ENCODE measurements at regions not wholly inside any gene's neighbourhood (a gene's known extent, or its start where the extent isn't known, plus 50 kb on each side); places are given as distances from the start of the nearest gene placed in this dataset.

DNA sequence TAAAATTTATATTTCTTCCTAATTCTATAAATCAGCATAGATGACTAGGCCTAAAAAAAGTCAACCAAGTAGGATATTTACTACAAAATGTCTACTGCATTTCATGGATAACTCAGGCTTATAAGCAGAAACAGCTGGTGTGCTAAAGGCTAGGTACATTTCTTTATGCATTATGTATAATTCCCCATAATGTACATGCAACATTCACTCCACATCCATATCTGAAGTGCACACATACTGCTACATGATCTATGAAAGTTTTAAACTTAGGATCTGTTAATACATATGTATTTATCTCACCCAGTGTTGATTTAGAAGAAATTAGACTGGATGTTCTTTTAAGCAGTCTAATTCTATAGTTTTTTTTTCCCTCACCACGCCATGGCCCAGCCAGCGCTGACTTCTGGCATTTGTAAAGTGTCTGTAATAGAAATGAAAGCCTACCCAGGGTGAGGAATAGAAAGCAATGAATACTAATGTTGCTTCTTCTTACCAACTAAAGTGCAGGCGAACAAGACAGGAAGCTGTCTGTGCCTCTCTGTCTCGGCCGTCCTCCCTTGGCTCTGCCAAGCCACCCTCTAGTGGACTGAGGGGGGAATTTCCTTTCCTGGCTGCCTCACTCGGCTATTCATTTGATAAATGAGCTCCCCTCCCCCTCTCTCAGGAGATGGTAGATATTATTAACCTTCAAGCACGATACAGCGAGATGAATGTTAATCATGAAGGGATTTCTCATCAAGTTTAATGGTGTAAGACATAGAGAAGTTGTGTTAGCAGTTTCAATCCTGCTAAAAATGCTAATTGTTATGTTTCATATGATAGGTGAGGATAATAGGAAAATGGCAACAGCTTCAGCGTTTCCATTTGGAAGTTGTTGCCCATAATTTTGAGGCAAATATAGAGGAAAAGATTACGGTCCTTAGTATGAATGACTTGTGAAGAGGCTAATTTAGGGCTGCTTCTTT, 384.5 kb downstream of the MTX2 start:
- DNase-seq: peak; percentile 13

DNA sequence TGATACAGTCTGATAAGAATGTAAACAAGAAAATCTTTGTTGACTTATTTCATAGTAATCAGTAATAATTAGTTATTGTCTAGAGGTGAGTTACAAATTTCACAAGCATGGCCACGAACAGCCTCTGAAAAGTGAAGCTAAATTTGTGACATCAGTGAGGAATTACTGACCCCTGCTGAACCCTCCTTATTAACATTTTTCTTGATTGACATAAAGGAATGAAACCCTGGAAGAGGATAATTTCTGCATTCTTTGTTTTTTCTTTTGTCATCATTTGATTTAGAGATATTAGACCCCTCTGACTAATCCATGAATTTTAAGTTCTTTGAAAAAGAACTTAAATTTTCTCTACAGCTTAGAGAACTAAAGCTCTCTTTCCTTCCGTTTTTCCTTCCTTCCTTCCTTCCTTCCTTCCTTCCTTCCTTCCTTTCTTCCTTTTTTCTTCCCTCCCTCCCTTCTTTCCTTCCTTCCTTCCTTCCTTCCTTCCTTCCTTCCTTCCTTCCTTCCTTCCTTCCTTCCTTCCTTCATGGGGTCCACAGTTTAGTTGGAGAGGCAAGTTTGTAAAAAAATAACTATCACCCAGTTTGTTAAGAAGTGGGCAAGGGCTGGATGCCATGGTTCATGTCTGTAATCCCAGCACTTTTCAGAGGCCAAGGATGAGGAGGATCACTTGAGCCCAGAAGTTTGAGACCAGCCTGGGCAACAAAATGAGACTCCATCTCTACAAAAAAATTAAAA, 387.0 kb downstream of the MTX2 start:
- DNase-seq: no peak

DNA sequence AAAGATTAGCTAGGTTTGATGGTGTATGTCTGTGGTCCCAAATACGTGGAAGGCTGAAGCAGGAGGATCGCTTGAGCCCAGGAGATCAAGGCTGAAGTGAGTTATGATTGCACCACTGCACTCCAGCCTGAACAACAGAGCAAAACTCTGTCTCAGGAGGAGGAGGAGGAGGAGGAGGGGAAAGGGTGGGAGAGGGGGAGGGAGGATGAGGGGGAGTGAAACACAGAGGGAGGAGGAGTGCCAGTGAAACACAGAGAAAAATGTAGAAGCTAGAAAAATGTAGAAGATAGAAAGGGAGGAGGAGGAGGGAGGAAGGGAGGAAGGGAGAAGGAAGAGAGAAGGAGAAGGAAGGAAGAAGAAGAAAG, 387.5 kb downstream of the MTX2 start:
- DNase-seq: no peak

DNA sequence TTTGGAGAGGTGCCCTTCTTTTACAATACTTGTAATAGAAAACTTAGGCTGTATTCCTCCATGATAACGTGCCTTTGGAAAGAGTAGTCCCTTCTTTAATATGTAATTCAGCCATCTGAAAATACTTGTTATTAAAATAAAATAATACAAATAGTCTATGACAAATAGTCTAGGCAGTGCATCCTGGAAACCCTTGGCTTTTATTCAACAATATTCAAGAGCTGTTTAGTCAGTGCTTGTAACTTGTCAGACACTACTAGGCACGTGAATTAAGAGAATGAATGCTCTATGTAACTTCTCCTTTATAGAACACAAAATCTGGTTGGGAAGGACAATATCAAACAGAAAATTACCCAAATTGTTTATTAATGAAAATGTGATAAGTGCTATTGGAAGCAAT, 388.2 kb downstream of the MTX2 start:
- DNase-seq: no peak

DNA sequence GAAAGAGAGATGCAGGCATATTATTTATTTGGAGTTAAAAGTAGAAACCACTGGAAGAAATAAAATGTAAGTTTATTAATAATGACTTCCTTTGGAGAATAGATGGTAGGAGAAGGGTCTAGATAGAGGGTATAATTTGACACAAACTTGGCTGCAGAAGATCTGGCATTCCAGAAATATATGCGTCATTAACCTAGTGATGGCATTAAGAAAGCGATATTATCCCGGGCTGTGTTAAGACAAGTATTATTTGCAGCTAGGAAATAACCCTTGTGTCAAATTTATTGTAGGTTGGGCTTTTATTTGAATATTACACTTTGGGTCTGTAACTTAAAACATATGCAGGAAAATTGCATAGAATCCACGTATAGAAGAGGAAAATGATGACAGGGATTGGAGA, 389.5 kb downstream of the MTX2 start:
- no peak for DNase-seq

DNA sequence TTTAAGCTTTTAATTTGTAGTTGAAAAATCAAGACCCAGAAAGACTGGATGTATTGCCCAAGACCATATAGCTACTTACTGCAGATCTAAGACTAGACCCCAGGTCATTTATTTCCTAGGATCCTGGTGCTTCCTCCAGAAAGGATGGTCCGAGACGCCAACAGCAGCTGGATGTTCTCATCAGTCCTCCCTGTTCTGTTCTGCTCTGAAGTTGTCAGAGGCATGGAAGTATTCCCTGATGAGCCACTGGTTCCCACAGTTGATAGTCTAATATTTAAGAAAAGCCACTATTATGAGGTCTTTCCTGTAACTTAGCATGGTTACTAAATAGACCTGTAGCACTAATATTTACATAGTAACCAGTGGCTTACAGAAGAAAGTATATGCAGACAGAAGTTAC, 393.5 kb downstream of the MTX2 start:
- no peak for DNase-seq

DNA sequence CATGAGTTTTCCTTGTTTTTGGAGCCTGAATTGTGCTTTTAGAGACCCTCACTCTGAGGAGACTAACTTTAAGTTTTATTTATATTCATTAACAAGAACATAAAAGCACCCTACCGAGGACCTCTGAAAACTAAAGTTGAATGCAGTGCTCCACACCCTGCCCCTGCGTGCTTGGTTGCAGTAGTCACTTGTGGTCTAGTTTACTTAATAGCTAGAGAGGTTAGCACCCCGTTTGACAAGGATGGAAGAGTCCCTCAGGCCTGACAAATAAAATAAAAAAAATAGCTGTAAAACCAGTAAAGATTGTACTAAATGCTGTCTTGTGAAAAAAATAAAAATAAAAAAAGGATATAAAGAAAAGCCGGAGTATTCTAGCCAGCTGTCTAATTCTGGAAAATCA, 395.2 kb downstream of the MTX2 start:
- no peak for DNase-seq

DNA sequence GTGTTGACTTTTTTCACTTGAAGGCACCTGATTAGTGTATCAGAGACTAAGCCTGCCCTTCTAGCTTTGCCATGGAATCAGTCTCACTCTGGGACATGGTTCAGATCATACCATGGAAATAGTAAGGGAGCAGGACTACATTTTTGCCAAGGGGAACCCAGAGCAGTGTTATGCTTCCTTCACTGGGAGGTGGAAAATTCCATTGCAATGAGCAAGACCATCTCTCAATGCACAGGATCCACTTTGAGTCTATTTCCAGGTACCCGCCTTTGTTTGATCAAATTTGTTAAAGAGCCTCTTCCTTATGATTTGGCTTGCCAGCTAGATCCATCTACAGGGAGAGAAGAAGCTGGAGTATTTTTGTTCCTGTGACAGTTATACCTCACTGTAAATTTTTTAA, 395.8 kb downstream of the MTX2 start:
- no peak for DNase-seq

DNA sequence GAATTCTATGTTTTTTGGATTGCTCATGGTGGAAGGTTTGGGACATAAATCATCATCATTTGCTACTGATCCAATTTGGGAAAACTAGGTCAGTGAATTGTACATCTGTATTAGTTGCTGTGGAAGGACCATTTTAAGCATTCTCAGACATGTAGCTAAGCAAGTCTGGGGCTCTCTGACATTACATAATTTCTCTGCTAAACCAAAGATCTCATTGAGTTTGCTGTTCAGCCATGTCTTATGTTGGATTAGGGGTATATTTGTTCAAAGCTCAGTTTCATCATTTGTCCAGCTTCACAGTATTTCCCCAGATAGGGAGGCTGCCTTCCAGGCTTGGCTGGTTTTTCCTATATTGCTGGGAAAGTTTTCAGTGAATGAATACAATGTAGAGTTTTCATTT, 399.7 kb downstream of the MTX2 start:
- DNase-seq: no peak

DNA sequence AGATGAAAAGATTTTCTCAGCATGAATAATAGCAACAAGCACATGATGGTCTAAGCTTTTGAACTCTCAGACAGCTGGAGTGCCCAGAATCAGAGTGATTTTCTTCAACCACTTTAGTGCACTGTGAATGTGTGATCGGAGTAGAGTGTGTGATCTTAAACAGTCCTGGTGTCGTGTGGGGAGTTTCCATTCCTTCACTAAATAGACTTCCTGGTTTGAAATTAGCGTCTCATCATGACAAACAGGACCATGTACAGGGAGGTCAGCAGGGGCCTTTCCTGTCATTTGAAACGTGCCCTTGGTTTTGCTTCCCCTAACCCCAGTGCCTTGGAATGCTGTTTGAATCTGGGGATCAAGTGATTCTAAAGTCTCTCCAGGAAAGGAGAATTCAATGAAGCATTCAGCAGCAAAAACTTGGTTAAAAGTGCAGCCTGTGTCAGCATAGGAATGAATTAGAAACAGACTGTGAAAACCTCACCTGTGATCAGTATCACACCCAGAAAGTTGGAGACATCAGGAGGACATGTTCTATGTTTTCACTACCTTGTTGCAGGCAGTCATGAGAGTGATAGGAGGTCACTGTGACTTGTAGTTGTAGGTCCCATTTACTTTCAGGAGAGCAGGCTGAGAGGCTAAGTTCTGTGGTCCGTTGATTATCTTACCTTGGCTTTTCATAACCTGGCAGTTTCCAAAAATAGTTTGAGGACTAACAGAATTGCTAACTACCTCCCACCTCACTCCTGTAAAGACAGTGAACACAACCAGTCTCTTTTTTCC, 400.3 kb downstream of the MTX2 start:
- no peak for DNase-seq

DNA sequence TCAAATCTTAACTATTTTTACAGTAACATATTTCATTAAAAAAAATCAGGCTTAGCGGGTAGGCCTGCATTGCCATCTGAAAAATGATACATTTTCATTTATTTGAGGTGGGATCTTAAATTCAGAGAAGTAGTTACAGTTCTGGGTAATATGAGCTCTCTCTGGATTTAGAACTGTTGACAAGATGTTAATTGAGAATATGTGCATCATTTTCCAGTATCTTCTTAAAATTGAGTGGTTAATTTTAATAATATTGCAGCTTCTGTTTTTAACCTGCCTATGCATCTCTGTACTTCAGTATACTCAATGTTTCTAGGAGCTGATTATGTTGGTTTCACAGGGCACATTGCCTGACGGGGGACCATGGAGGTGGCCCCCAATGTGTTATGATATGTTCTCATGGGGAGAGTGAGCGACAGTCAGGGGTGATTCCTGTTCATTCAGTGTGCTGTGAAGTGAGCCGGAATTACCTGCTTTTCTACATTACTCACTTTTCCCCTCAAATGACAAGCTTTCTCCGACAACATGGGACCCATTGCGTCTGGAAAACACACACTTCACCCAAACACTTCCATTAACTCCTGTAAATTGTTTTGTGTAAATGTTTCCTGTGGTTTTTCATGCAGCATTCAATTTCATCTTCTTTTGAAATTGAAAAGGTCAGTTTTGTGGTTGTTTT, 406.2 kb downstream of the MTX2 start:
- DNase-seq: no peak

DNA sequence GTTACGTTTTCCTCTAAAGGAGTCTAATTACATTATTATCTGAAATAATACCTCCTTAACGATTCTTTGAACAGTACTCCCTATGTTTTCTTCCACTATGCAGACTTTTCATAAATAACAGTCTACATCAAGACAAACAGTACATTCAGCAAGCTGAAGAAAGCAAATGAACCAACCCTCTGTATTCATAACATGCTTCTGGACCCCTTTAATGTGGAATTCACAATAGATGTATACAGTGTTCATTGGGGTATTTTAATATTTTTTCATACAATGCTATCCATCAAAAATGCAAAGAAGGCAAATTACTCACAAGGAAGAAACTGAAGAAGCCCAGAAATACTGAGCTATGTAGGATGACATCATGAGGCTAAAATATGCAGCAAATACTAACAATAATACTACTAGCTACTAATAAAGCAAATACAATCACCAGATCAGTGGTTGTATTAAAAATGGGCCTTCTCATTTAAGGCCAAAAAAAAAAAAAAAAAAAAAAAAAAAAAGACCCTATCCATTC, 408.6 kb downstream of the MTX2 start:
- DNase-seq: no peak

DNA sequence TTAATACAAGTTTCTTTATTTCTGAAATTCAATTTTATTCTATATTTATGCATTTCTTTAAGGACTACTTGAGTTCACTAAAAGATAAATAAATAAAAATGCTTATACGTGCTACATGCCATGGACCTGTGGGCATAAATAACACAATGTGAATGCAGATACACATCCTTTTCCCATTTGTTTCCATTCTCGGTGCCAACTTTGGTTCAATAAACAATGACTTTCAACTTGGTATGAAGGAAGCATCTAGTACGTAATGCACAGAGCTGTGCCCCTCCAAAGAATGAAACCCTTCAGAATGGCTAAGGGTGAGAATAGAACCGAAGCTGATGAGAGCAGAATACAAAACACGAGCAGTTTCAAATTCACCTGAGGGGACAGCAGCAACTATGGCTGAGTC, 409.3 kb downstream of the MTX2 start:
- no peak for DNase-seq

DNA sequence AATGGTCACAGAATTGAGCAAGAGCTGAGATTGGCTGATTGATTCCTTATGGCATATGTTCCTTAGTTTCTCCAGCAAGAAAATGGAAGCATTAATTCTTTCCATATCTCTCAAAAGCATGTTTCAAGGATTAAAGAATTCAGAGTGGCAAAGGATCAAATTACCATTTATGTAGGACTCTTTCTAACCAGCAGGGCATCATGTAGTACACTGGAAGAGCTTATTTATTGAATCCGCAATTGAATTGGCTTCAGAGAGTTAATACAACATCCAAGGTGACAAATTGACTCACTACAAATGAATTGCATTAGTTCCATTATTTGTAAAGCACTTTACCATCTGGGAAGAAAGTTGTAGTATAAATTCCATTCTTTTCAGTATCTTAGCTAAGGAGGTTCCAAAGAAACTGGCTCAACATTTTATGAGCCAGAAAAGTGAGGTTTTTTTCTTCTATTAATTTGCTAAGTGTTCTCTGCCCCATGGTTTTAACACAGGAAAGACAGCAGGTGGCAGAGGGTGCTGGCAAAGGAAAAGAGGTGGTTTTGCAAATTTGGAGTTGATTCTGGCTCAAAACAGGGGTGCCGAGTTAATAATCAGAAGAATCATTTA, 409.9 kb downstream of the MTX2 start:
- no peak for DNase-seq

DNA sequence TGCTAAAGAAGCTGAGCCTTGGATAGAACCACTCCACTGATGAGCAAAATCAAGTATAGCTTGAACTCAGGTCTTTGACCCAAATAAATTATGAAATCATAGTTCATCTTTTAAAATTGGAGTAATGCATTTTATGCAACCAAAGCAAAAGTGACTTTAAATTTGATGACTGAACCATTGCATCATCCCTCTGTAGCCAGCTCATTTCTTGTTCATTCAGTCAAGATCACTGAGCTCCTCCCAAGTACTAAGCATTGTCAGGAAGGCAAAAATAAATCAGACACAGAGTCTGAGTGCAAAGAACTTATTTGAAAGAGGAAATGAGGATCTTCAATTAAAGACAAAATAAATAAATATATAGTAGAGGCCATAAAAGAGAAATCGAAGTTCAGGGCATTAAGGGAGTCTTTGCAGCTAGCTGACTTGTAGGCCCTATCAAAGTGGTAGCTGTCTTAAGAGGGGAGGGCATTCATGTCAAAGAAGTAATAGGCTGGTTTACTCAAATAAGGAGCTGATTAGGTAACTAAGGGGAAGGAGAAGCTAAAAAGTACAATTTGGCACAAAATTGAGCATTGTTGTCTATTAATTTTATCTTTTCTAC, 411.8 kb downstream of the MTX2 start:
- no peak for DNase-seq

DNA sequence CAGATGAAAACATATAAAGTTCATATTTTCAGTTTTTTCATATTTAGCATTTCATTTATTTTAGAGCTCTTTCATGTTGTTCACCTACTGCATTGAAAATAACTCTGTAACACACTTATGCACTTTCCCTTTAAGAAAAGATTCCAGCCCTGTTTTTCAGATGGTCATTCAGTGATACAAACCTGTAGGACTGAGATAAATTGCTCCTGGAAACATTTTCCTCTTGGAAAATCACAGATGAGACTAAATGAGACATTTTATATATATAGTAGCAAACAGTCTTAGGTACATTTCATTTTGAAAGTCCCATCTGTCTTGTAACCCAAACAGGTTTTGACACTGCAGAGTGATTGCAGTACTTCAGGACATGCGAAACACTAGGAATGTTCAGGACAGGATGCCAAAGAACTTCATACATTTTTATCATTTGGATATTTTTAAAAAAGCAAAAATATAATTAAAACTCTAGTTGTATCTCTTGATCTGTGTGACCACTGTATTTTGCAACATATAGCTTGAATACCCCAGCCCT, 412.4 kb downstream of the MTX2 start:
- no peak for DNase-seq

DNA sequence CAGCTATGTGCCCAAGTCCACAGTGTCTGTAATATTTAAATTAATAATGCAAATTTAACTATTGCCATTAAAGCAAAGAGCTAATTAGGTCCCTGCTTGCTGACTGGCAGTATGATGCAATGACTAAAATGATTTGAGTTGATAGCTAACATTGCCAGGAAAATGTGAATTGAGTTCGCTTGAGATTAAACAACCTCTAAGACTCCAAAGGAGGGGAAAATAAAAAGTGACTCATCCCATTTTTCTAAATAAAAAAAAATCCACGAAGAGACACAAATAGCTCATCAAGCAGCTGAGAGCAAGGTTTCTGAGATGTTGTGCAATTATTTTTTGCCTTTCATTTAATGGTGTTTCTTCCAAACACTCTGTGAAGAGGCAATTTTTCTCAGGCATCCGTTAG, 413.0 kb downstream of the MTX2 start:
- DNase-seq: no peak

DNA sequence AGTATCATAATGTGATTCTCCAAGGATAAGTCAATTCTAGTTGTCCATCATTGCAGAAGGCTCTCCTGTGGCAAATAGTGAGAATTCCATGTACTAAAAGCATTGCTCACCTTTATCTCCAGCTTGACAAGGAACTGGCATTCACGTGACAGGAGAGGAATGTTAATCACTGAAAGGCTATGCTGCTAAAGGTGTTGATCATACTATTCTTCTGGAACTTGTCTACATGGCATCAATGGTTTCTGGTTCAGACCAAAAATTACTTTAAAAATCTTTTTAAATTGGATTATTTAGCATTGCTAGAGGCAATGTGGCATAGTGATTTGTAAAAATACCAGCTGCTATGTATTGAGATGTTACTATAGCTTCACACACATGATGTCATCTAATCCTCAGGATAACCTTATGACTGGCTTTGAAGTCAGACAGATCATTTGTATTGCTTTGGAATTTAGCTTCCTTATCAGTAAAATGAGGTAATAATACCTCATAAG, 414.4 kb downstream of the MTX2 start:
- DNase-seq: no peak

DNA sequence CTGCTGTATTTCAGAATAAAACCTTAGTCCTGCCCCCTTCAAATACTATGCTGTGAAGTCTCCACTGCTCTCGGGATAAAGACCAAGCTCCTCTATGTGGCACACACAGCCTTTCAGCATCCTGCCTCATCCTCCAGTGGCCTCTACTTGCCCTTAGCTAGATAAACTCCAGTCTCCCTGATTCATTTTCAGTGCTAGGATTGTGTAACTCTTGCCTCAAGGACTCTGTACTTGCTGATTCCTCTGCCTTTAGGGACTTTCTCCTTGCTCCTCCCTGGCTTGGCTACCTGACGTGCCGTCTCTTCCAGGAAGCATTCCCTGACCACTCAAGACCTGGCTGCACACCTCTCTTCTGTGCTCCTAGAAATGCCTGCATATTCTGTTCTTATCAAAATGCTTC, 416.7 kb downstream of the MTX2 start:
- no peak for DNase-seq

DNA sequence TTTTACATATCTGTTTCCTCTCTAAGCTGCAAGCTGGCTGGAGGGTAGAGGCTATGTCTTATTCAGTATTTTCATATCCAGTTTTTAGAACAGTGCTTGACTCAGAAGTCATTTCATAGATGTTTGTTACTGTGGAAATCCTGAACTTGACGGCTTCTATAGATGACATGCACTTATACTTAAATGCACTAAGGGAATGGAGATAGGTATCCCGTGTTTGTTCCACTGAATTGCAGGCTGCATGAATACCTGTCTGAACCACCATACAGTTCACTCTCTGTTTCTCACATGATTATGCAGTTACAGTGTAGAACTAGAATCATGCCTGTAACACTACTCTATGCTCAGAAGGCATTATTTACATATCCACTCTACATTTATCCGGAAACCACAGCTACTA, 417.1 kb downstream of the MTX2 start:
- DNase-seq: no peak

DNA sequence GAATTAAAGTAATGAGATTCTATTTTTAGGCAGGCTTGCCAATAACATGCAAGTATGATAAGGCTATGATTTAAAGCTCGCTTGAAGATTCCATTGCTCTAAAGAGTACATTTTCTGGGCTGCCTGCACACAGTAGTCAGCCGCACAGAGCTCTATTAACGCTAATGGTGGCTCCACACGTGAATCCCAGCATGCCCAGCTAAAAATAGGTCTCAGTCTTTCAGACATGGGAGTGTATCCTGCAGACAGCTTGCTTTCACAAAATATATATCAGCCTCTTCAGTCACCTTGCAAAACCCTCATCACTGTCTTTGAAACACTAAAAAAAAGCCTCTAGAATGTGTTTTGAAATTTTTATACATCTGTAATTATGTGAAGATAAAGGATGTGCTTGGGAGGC, 418.1 kb downstream of the MTX2 start:
- no peak for DNase-seq

All from CD4-positive, alpha-beta T cell treated with Interleukin-4 for 4 hours (primary cell).